GM23338 (cell line): ENCODE measurements at regions not wholly inside any gene's neighbourhood (a gene's known extent, or its start where the extent isn't known, plus 50 kb on each side); places are given as distances from the start of the nearest gene placed in this dataset.

Experiments
- ATAC-seq: fragments of 200-7000 bp; cut with Tn5 transposase; 3 replicates; pipeline ENCODE4 v1.9.1; 2020
- DNase-seq: peaks from one replicate; pipeline ENCODE4 v3.0.0-alpha.2; 2015; ENCODE audit warnings: low spot score
- H2AFZ ChIP-seq: fragments of 200-600 bp; sonication (generic); 2 replicates; pipeline ENCODE4 v1.8.0; 2016; ENCODE audit warnings: antibody characterized with exemption, mild to moderate bottlenecking, moderate library complexity
- H3F3A ChIP-seq: fragments of 200-600 bp; sonication (generic); replicated peaks from 2 replicates; pipeline ENCODE4 v1.8.0; 2017; ENCODE audit warnings: antibody characterized with exemption, mixed run types, low read depth
- H3K27ac ChIP-seq: fragments of 200-600 bp; sonication (generic); 2 replicates; pipeline ENCODE4 v1.6.1; 2016; ENCODE audit warnings: low read depth
- H3K27me3 ChIP-seq: fragments of 200-600 bp; sonication (generic); 2 replicates; pipeline ENCODE4 v1.8.0; 2016; ENCODE audit warnings: mild to moderate bottlenecking, mixed run types, moderate library complexity; ENCODE audit not compliant: insufficient read depth
- H3K36me3 ChIP-seq: fragments of 200-600 bp; sonication (generic); 2 replicates; pipeline ENCODE4 v1.8.0; 2016; ENCODE audit warnings: mild to moderate bottlenecking; ENCODE audit not compliant: insufficient read depth
- H3K4me1 ChIP-seq: fragments of 200-600 bp; sonication (generic); 2 replicates; pipeline ENCODE4 v1.8.0; 2016; ENCODE audit warnings: mild to moderate bottlenecking, moderate library complexity; ENCODE audit not compliant: insufficient read depth
- H3K4me2 ChIP-seq: fragments of 200-600 bp; sonication (generic); 2 replicates; pipeline ENCODE4 v1.7.1; 2017; ENCODE audit warnings: mixed run types
- H3K4me3 ChIP-seq: fragments of 200-600 bp; sonication (generic); 2 replicates; pipeline ENCODE4 v1.6.1; 2016; ENCODE audit warnings: mixed run types
- H3K79me2 ChIP-seq: fragments of 200-600 bp; sonication (generic); replicated peaks from 2 replicates; pipeline ENCODE4 v1.8.0; 2017; ENCODE audit warnings: mild to moderate bottlenecking; ENCODE audit not compliant: insufficient read depth
- H3K9me2 ChIP-seq: fragments of 200-600 bp; sonication (generic); 2 replicates; pipeline ENCODE4 v1.8.0; 2017; ENCODE audit not compliant: insufficient read depth
- H4K20me1 ChIP-seq: fragments of 200-600 bp; sonication (generic); replicated peaks from 2 replicates; pipeline ENCODE4 v1.8.0; 2017; ENCODE audit warnings: mild to moderate bottlenecking; ENCODE audit not compliant: insufficient read depth
- H3K27ac Mint-ChIP-seq: 2 replicates; pipeline ENCODE4 v1.8.0; 2020; ENCODE audit warnings: inconsistent platforms, mild to moderate bottlenecking, moderate library complexity, mixed read lengths
- H3K27me3 Mint-ChIP-seq: 3 replicates; pipeline ENCODE4 v1.8.0; 2022; ENCODE audit warnings: low read depth, mild to moderate bottlenecking, moderate library complexity, mixed read lengths, inconsistent platforms; ENCODE audit not compliant: insufficient read depth, poor library complexity
- H3K36me3 Mint-ChIP-seq: 3 replicates; pipeline ENCODE4 v1.8.0; 2021; ENCODE audit warnings: low read depth, mild to moderate bottlenecking, inconsistent platforms, moderate library complexity, mixed read lengths
- H3K4me1 Mint-ChIP-seq: 3 replicates; pipeline ENCODE4 v1.8.0; 2020; ENCODE audit warnings: mild to moderate bottlenecking, inconsistent platforms, mixed read lengths
- H3K4me3 Mint-ChIP-seq: 3 replicates; pipeline ENCODE4 v1.8.0; 2021; ENCODE audit warnings: moderate library complexity, mild to moderate bottlenecking, inconsistent platforms, mixed read lengths
- H3K9me3 Mint-ChIP-seq: 3 replicates; pipeline ENCODE4 v1.8.0; 2020; ENCODE audit warnings: moderate library complexity, mild to moderate bottlenecking, inconsistent platforms, mixed read lengths
- EZH2phosphoT487 ChIP-seq: fragments of 200-600 bp; sonication (generic); IDR thresholded peaks from one replicate; pipeline ENCODE4 v1.8.1; 2018; ENCODE audit warnings: antibody characterized with exemption; ENCODE audit not compliant: unreplicated experiment
- JUNB ChIP-seq: IDR thresholded peaks from one replicate; pipeline ENCODE4 v1.6.1; 2016; ENCODE audit warnings: antibody characterized with exemption; ENCODE audit not compliant: unreplicated experiment
- POLR2AphosphoS5 ChIP-seq: IDR thresholded peaks from 2 replicates; pipeline ENCODE4 v1.6.1; 2016; ENCODE audit warnings: antibody characterized with exemption, low read depth
- STAT1 ChIP-seq: IDR thresholded peaks from one replicate; pipeline ENCODE4 v1.6.1; 2016; ENCODE audit warnings: antibody characterized with exemption; ENCODE audit not compliant: unreplicated experiment
- ZNF114 ChIP-seq: fragments of 250-450 bp; sonication (Bioruptor Pico); IDR thresholded peaks from 2 replicates; pipeline ENCODE4 v1.5.0; 2020; ENCODE audit warnings: mild to moderate bottlenecking, moderate library complexity
- TF ChIP-seq, protein P1 (sequence below): fragments of 250-450 bp; sonication (Bioruptor Pico); IDR thresholded peaks from 2 replicates; pipeline ENCODE4 v1.5.0; 2020; ENCODE audit warnings: mild to moderate bottlenecking, moderate library complexity

DNA sequence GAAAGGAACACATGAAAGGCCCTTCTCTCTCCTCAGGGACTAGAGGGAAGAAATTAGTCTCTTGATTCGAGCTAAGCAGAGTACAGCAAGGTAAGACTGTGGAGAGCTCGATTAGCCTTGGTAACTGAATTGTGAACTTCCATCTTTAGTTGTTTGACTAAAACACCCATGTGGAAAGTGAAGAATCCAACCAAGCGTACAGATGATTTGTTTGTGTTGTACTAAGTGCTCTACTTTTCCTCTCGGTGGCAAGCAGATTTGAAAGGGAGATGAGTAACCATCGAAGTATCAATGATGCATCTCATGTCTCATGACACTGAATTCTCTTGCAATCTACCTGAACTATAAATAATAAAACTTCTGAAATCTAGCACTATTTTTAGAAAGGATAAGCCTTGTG, 80.7 kb downstream of the FZD1 start:
- H2AFZ ChIP-seq: no peak overlapping the region
- Mint-ChIP-seq H3K4me3 (no peak overlapping the region), H3K9me3 (no peaks in the 10 kb centered on the region), H3K27ac (no peak overlapping the region), H3K36me3 (no peaks in the 10 kb centered on the region), H3K27me3 (peaks cover 8% of the 10 kb centered on the region), H3K4me1 (no peaks in the 10 kb centered on the region)
- H3K4me1 ChIP-seq: no peaks in the 10 kb centered on the region
- peaks cover 21% of the 10 kb centered on the region for H3K27me3 ChIP-seq
- no peaks in the 10 kb centered on the region for H4K20me1 ChIP-seq
- DNase-seq (no peak), ATAC-seq (no peak)
- no peak overlapping the region for H3K4me3 ChIP-seq
- no peaks in the 10 kb centered on the region for H3K36me3 ChIP-seq
- TF ChIP-seq POLR2AphosphoS5 (no peak), STAT1 (no peak), JUNB (no peak)
- TF ChIP-seq, protein P1, sequence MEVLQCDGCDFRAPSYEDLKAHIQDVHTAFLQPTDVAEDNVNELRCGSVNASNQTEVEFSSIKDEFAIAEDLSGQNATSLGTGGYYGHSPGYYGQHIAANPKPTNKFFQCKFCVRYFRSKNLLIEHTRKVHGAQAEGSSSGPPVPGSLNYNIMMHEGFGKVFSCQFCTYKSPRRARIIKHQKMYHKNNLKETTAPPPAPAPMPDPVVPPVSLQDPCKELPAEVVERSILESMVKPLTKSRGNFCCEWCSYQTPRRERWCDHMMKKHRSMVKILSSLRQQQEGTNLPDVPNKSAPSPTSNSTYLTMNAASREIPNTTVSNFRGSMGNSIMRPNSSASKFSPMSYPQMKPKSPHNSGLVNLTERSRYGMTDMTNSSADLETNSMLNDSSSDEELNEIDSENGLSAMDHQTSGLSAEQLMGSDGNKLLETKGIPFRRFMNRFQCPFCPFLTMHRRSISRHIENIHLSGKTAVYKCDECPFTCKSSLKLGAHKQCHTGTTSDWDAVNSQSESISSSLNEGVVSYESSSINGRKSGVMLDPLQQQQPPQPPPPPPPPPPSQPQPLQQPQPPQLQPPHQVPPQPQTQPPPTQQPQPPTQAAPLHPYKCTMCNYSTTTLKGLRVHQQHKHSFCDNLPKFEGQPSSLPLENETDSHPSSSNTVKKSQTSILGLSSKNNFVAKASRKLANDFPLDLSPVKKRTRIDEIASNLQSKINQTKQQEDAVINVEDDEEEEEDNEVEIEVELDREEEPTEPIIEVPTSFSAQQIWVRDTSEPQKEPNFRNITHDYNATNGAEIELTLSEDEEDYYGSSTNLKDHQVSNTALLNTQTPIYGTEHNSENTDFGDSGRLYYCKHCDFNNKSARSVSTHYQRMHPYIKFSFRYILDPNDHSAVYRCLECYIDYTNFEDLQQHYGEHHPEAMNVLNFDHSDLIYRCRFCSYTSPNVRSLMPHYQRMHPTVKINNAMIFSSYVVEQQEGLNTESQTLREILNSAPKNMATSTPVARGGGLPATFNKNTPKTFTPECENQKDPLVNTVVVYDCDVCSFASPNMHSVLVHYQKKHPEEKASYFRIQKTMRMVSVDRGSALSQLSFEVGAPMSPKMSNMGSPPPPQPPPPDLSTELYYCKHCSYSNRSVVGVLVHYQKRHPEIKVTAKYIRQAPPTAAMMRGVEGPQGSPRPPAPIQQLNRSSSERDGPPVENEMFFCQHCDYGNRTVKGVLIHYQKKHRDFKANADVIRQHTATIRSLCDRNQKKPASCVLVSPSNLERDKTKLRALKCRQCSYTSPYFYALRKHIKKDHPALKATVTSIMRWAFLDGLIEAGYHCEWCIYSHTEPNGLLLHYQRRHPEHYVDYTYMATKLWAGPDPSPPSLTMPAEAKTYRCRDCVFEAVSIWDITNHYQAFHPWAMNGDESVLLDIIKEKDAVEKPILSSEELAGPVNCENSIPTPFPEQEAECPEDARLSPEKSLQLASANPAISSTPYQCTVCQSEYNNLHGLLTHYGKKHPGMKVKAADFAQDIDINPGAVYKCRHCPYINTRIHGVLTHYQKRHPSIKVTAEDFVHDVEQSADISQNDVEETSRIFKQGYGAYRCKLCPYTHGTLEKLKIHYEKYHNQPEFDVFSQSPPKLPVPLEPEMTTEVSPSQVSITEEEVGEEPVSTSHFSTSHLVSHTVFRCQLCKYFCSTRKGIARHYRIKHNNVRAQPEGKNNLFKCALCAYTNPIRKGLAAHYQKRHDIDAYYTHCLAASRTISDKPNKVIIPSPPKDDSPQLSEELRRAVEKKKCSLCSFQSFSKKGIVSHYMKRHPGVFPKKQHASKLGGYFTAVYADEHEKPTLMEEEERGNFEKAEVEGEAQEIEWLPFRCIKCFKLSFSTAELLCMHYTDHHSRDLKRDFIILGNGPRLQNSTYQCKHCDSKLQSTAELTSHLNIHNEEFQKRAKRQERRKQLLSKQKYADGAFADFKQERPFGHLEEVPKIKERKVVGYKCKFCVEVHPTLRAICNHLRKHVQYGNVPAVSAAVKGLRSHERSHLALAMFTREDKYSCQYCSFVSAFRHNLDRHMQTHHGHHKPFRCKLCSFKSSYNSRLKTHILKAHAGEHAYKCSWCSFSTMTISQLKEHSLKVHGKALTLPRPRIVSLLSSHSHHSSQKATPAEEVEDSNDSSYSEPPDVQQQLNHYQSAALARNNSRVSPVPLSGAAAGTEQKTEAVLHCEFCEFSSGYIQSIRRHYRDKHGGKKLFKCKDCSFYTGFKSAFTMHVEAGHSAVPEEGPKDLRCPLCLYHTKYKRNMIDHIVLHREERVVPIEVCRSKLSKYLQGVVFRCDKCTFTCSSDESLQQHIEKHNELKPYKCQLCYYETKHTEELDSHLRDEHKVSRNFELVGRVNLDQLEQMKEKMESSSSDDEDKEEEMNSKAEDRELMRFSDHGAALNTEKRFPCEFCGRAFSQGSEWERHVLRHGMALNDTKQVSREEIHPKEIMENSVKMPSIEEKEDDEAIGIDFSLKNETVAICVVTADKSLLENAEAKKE (CRISPR knock-in tag): no peak
- peaks cover 8% of the 10 kb centered on the region; the same call in 1 of the 2 replicates for H3K9me2 ChIP-seq
- H3K79me2 ChIP-seq: no peaks in the 10 kb centered on the region
- H3K27ac ChIP-seq: no peak overlapping the region
- H3F3A ChIP-seq: no peaks in the 10 kb centered on the region
- H3K4me2 ChIP-seq: no peak overlapping the region

DNA sequence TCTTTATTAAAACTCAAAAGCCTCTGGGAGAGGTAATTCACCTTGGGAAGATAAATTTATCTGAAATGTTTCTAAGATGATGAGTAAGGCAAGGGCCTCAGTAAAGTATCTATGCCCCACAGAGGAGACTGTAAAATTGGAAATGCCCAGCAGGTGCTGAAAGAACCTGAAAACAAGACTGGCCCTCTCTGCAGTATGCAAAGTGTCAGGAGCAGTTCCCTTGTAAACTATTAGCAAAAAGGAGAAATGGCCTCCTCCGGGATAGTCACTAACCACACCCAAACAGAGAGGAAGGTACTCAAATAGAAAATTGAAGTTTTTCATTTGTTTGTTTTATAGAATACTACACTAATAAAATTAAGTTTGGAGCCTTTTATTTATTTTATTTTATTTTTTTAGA, 81.2 kb downstream of the FZD1 start:
- no peaks in the 10 kb centered on the region for H3K4me1 Mint-ChIP-seq
- no peak overlapping the region for H3K4me3 ChIP-seq
- ATAC-seq: no peak
- no peak for DNase-seq
- no peaks in the 10 kb centered on the region for H3K9me3 Mint-ChIP-seq
- H3K36me3 ChIP-seq: no peaks in the 10 kb centered on the region
- H3K27ac Mint-ChIP-seq: no peak overlapping the region
- no peak overlapping the region for H2AFZ ChIP-seq
- no peaks in the 10 kb centered on the region for H3K79me2 ChIP-seq
- no peaks in the 10 kb centered on the region for H4K20me1 ChIP-seq
- peaks cover 12% of the 10 kb centered on the region for H3K27me3 Mint-ChIP-seq
- no peaks in the 10 kb centered on the region for H3K4me1 ChIP-seq
- no peak overlapping the region for H3K27ac ChIP-seq
- H3K4me2 ChIP-seq: no peak overlapping the region
- peaks cover 26% of the 10 kb centered on the region for H3K27me3 ChIP-seq
- H3K36me3 Mint-ChIP-seq: no peaks in the 10 kb centered on the region
- peaks cover 8% of the 10 kb centered on the region; the same call in 1 of the 2 replicates for H3K9me2 ChIP-seq
- no peaks in the 10 kb centered on the region for H3F3A ChIP-seq
- no peak overlapping the region for H3K4me3 Mint-ChIP-seq
- TF ChIP-seq ZNF114 (no peak), STAT1 (no peak), EZH2phosphoT487 (no peak)
- TF ChIP-seq, protein P1 (CRISPR knock-in tag): no peak
